Neural cell (in vitro differentiated cells): ENCODE measurements at regions not wholly inside any gene's neighbourhood (a gene's known extent, or its start where the extent isn't known, plus 50 kb on each side); places are given as distances from the start of the nearest gene placed in this dataset.

Experiments
- H2AFZ ChIP-seq: fragments of 200-600, 300-800 bp; sonication (generic), shearing (Covaris generic); 2 replicates; pipeline ENCODE4 v1.6.0; 2014; ENCODE audit warnings: low read depth, mild to moderate bottlenecking, antibody characterized with exemption, low read length, moderate library complexity
- H3F3A ChIP-seq: fragments of 200-600 bp; shearing (Covaris generic); 2 replicates; pipeline ENCODE4 v1.6.1; 2016; ENCODE audit warnings: mild to moderate bottlenecking, moderate library complexity, mixed read lengths, antibody characterized with exemption, low read length; ENCODE audit not compliant: insufficient read depth, poor library complexity, severe bottlenecking
- H3K27ac ChIP-seq: fragments of 200-600, 300-800 bp; sonication (generic), shearing (Covaris generic); 2 replicates; pipeline ENCODE4 v1.5.1; 2014; ENCODE audit warnings: mild to moderate bottlenecking, low read length, moderate library complexity
- H3K27me3 ChIP-seq: fragments of 300-800, 200-600 bp; sonication (generic), shearing (Covaris generic); 2 replicates; pipeline ENCODE4 v1.6.0; 2014; ENCODE audit warnings: mild to moderate bottlenecking, low read depth, low read length, moderate library complexity; ENCODE audit not compliant: insufficient read depth
- H3K36me3 ChIP-seq: fragments of 300-800, 200-600 bp; sonication (generic), shearing (Covaris generic); 2 replicates; pipeline ENCODE4 v1.5.1; 2014; ENCODE audit warnings: mild to moderate bottlenecking, antibody characterized with exemption, low read length, moderate library complexity; ENCODE audit not compliant: insufficient read depth
- H3K4me2 ChIP-seq: fragments of 300-800, 200-600 bp; sonication (generic), shearing (Covaris generic); 2 replicates; pipeline ENCODE4 v1.6.0; 2014; ENCODE audit warnings: mild to moderate bottlenecking, low read length
- H3K4me3 ChIP-seq: fragments of 300-800, 200-600 bp; sonication (generic), shearing (Covaris generic); 2 replicates; pipeline ENCODE4 v1.5.1; 2014; ENCODE audit warnings: mild to moderate bottlenecking, low read length, moderate library complexity
- H3K79me2 ChIP-seq: fragments of 200-600 bp; shearing (Covaris generic); replicated peaks from 2 replicates; pipeline ENCODE4 v1.6.0; 2014; ENCODE audit warnings: mild to moderate bottlenecking, low read length, moderate library complexity; ENCODE audit not compliant: insufficient read depth
- H3K9ac ChIP-seq: fragments of 300-800, 200-600 bp; sonication (generic), shearing (Covaris generic); 2 replicates; pipeline ENCODE4 v1.6.1; 2016; ENCODE audit warnings: mild to moderate bottlenecking, low read length, mixed read lengths
- H3K9me2 ChIP-seq: fragments of 200-600 bp; shearing (Covaris generic); 2 replicates; pipeline ENCODE4 v1.6.1; 2016; ENCODE audit warnings: mild to moderate bottlenecking, low read length, mixed read lengths; ENCODE audit not compliant: insufficient read depth
- H3K9me3 ChIP-seq: fragments of 200-600, 300-800 bp; sonication (generic), shearing (Covaris generic); 2 replicates; pipeline ENCODE4 v1.6.1; 2016; ENCODE audit warnings: mild to moderate bottlenecking, mixed run types, low read length, moderate library complexity, mixed read lengths
- H4K20me1 ChIP-seq: fragments of 200-600 bp; shearing (Covaris generic); 2 replicates; pipeline ENCODE4 v1.6.1; 2016; ENCODE audit warnings: mild to moderate bottlenecking, mixed run types; ENCODE audit not compliant: insufficient read depth
- EP300 ChIP-seq: fragments of 450-650 bp; conservative IDR thresholded peaks from 2 replicates; pipeline ENCODE4 v1.6.1; 2014; ENCODE audit warnings: antibody characterized with exemption, mild to moderate bottlenecking, moderate library complexity; ENCODE audit not compliant: poor library complexity, severe bottlenecking
- EZH2 ChIP-seq: fragments of 200-600, 300-800 bp; shearing (Covaris generic), sonication (generic); IDR thresholded peaks from 2 replicates; pipeline ENCODE4 v1.6.1; 2014; ENCODE audit warnings: antibody characterized with exemption, low read length, borderline replicate concordance, mild to moderate bottlenecking; ENCODE audit not compliant: insufficient read depth, poor library complexity, severe bottlenecking
- MXI1 ChIP-seq: fragments of 450-650 bp; conservative IDR thresholded peaks from 2 replicates; pipeline ENCODE4 v1.6.1; 2014; ENCODE audit warnings: antibody characterized with exemption, mild to moderate bottlenecking; ENCODE audit not compliant: poor library complexity, severe bottlenecking
- POLR2AphosphoS5 ChIP-seq: IDR thresholded peaks from 2 replicates; pipeline ENCODE4 v1.6.1; 2012
- RAD21 ChIP-seq: fragments of 450-650 bp; conservative IDR thresholded peaks from 2 replicates; pipeline ENCODE4 v1.6.1; 2014; ENCODE audit warnings: antibody characterized with exemption, mild to moderate bottlenecking, moderate library complexity
- REST ChIP-seq: IDR thresholded peaks from 2 replicates; pipeline ENCODE4 v1.6.1; 2012; ENCODE audit warnings: borderline replicate concordance
- SMC3 ChIP-seq: fragments of 450-650 bp; conservative IDR thresholded peaks from 2 replicates; pipeline ENCODE4 v1.6.1; 2014; ENCODE audit warnings: antibody characterized with exemption, mild to moderate bottlenecking, moderate library complexity; ENCODE audit not compliant: poor library complexity
- TAF1 ChIP-seq: IDR thresholded peaks from 2 replicates; pipeline ENCODE4 v1.6.1; 2012; ENCODE audit warnings: low read depth
- TF ChIP-seq, protein P1 (sequence below): fragments of 450-650 bp; IDR thresholded peaks from 2 replicates; pipeline ENCODE4 v1.5.1; 2014; ENCODE audit warnings: antibody characterized with exemption, mild to moderate bottlenecking, moderate library complexity; ENCODE audit not compliant: poor library complexity, severe bottlenecking

DNA sequence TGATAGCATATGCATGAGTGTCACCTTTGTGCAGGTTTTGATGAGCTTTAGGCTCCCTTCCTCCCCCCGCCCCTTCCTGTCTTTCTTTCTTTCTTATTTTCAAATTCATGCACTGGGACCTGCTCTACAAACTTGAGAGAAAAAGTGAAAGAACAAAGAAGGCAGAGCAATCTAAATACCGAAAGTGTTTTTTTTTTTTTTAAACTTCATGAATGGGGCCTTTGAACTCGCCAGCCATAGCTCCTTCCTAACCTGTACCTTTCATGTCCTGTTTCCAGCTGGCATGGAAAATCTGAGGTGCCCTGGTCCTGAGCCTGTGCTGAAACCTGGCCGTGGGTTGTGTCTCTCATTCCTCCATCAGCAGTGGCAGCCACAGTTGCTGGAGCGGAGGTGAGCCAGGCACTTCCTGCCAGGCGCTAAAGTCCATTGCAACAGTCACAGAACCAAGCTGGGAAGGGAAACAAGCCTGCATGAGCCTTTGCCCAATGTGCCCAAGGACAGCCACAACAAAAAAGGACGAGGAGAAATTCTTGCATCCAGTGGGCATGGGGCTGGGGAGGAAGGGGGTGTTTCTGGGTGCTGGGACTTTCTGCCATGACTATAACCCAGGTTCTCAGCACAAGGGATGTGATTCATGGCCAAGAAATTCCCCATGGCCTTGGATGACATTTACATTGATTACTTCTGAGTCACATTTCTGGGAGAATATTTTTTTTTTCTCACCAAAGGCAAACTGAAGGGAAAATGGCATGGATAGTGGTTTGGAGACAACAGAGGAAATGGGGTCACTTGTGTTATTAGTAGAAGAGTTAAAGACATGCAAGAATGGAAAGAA is 102.7 kb downstream of the TMEM30B start:
- no peaks in the 10 kb centered on the region for H3F3A ChIP-seq
- no peak overlapping the region for H3K4me2 ChIP-seq
- no peaks in the 10 kb centered on the region for H3K27me3 ChIP-seq
- H2AFZ ChIP-seq, result no peak overlapping the region
- H3K9me2 ChIP-seq, result no peaks in the 10 kb centered on the region
- no peaks in the 10 kb centered on the region for H3K79me2 ChIP-seq
- TF ChIP-seq MXI1 (no peak), EZH2 (no peak), TAF1 (no peak), EP300 (no peak), SMC3 (no peak), RAD21 (no peak), REST (no peak), POLR2AphosphoS5 (no peak)
- TF ChIP-seq, protein P1, sequence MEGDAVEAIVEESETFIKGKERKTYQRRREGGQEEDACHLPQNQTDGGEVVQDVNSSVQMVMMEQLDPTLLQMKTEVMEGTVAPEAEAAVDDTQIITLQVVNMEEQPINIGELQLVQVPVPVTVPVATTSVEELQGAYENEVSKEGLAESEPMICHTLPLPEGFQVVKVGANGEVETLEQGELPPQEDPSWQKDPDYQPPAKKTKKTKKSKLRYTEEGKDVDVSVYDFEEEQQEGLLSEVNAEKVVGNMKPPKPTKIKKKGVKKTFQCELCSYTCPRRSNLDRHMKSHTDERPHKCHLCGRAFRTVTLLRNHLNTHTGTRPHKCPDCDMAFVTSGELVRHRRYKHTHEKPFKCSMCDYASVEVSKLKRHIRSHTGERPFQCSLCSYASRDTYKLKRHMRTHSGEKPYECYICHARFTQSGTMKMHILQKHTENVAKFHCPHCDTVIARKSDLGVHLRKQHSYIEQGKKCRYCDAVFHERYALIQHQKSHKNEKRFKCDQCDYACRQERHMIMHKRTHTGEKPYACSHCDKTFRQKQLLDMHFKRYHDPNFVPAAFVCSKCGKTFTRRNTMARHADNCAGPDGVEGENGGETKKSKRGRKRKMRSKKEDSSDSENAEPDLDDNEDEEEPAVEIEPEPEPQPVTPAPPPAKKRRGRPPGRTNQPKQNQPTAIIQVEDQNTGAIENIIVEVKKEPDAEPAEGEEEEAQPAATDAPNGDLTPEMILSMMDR, result no peak
- H3K4me3 ChIP-seq, result no peak overlapping the region
- no peak overlapping the region for H3K9ac ChIP-seq
- no peaks in the 10 kb centered on the region for H3K36me3 ChIP-seq
- H3K27ac ChIP-seq, result no peak overlapping the region
- no peaks in the 10 kb centered on the region for H3K9me3 ChIP-seq
- H4K20me1 ChIP-seq, result no peaks in the 10 kb centered on the region

- TF ChIP-seq POLR2AphosphoS5, result no peak
- TF ChIP-seq TAF1, result no peak
- TF ChIP-seq EZH2, result no peak
- no peak for TF ChIP-seq EP300
- no peak for TF ChIP-seq SMC3
- no peak for TF ChIP-seq REST
- no peak for TF ChIP-seq RAD21
- no peak for TF ChIP-seq MXI1
- TF ChIP-seq, protein P1, result no peak
- Histone ChIP-seq H3K79me2 (no peaks in the 10 kb centered on the region), H3K9me2 (no peaks in the 10 kb centered on the region), H4K20me1 (no peaks in the 10 kb centered on the region), H3K4me3 (no peak overlapping the region), H3K27ac (no peak overlapping the region), H3K9me3 (no peaks in the 10 kb centered on the region), H3F3A (no peaks in the 10 kb centered on the region), H2AFZ (no peak overlapping the region), H3K27me3 (no peaks in the 10 kb centered on the region), H3K9ac (no peak overlapping the region), H3K4me2 (no peak overlapping the region), H3K36me3 (no peaks in the 10 kb centered on the region)
Observed at GRCh38 chr14:61177279-61178225, 103.6 kb downstream of the TMEM30B start.
